ENCODE measurements at regions not wholly inside any gene's neighbourhood (a gene's known extent, or its start where the extent isn't known, plus 50 kb on each side); places are given as distances from the start of the nearest gene placed in this dataset.

- no peak for TF ChIP-seq CTCF (conservative IDR thresholded peaks at IDR 0.05 in 1 of 2, IDR thresholded peaks at IDR 0.05 in 1 of 2; ENCODE audit: low read depth in 1 of 2, low read length in 2 of 2)
- no peak for TF ChIP-seq EZH2 (IDR thresholded peaks at IDR 0.05; ENCODE audit: low read length, missing control alignments)
Measured at GRCh38 chr2:238997137-238997390, 149.2 kb downstream of the TWIST2 start.

Measured in fibroblast of lung (primary cell).